ENCODE measurements at regions not wholly inside any gene's neighbourhood (a gene's known extent, or its start where the extent isn't known, plus 50 kb on each side); places are given as distances from the start of the nearest gene placed in this dataset.
"Not testable (repeated sequence)": the region's sequence is repeated elsewhere in the genome, so short reads cannot be mapped to it uniquely, and the experiment has no call there.

DNA sequence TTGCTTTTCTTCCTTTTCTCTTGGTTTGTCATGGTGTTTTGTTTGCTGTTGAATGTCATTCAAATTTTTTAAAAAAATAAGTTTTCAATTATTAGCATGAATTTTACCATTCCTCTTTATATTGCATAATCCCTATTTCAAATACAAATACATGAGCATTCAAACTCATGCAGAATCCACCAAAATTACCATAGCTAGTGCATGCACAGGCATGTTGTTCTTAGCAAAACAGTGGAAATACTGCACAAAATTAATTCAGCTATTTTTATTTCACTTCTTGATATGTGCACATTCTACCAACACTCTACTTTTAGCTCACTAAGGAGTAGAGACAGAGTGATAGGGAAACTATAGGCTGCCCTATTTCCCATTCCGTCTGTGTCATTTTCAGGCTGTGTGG lies 670.1 kb upstream of the LRRN3 start:
- no peak overlapping the region for H3K9ac ChIP-seq (ENCODE audit: low read depth in 1 of 2, low read length in 2 of 2)
- no peak overlapping the region for H3K4me3 ChIP-seq (ENCODE audit: low read depth in 1 of 2, low read length in 2 of 2)
- no peak overlapping the region for H3K27ac ChIP-seq (ENCODE audit: low read depth, low read length)
- H3K4me1 ChIP-seq (ENCODE audit: control insufficient read depth in 1 of 2, insufficient read depth in 2 of 2, low read length in 2 of 2) = no peaks in the 10 kb centered on the region
- H3K36me3 ChIP-seq (ENCODE audit: control insufficient read depth in 1 of 2, insufficient read depth in 2 of 2, low read length in 2 of 2) = no peaks in the 10 kb centered on the region
- H3K27me3 ChIP-seq (ENCODE audit: control insufficient read depth in 1 of 2, insufficient read depth in 2 of 2, low read length in 2 of 2) = no peaks in the 10 kb centered on the region
- no peaks in the 10 kb centered on the region for H3K9me3 ChIP-seq (ENCODE audit: control insufficient read depth in 1 of 2, low read length in 2 of 2)

DNA sequence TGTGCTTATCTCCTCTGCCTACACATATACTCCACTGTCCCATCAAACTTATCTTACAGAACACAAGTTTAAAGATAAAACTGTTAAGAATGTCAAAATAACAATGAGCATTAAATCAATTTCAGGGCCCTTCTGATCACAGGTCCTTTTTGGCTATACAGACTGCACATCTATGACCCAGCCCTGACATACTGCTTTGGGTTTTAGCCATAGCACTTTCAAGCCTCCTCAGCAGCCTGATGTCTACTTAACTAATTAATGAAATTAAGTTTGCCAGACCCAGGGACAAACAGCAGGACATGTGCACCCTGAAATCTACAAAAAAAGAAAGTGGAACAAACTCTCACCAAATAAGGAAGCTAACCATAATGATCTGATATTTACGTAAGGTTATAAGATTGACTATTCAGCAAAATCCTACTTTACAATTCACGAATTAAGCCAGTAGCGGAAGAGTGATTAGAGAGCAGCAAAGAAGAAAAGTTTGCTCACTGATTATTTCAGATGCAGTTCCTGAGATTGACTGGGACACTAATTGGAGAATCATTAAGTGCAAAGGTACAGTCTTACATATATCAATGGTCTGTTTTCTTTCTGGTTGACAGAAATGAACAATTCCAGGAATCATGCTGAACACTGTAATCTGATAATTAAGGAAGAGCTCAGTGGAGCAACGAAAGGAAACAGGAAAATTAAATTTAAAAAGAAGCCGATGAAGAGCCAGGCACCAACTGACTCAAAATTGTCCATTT lies 669.3 kb upstream of the LRRN3 start:
- no peaks in the 10 kb centered on the region for H3K9me3 ChIP-seq (ENCODE audit: control insufficient read depth in 1 of 2, low read length in 2 of 2)

DNA sequence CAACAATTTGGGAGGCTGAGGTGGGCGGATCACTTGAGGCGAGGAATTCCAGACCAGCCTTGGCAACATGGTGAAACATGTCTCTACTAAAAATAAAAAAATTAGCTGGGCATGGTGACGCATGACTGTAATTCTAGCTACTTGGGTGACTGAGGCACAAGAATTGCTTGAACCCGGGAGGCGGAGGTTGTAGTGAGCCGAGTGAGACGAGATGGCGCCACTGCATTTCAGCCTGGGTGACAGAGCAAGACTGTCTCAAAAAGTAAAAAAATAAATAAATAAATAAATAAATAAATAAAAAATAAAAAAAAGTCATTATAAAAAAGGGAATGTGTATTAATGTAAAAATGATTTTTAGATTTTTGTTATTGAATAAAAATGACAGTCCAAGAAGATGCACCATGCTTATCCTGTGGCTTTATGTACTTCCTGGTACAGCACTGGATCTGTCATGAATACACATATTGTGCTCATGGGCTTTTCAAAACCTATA lies 658.8 kb upstream of the LRRN3 start:
- Histone ChIP-seq H3K27me3 (ENCODE audit: control insufficient read depth in 1 of 2, insufficient read depth in 2 of 2, low read length in 2 of 2) (no peaks in the 10 kb centered on the region), H3K27ac (ENCODE audit: low read depth, low read length) (no peak overlapping the region), H3K9ac (ENCODE audit: low read depth in 1 of 2, low read length in 2 of 2) (no peak overlapping the region), H3K4me3 (ENCODE audit: low read depth in 1 of 2, low read length in 2 of 2) (no peak overlapping the region), H3K9me3 (ENCODE audit: control insufficient read depth in 1 of 2, low read length in 2 of 2) (no peaks in the 10 kb centered on the region), H3K4me1 (ENCODE audit: control insufficient read depth in 1 of 2, insufficient read depth in 2 of 2, low read length in 2 of 2) (no peaks in the 10 kb centered on the region), H3K36me3 (ENCODE audit: control insufficient read depth in 1 of 2, insufficient read depth in 2 of 2, low read length in 2 of 2) (no peaks in the 10 kb centered on the region)

More for the DNA sequence above, 669.3 kb upstream of the LRRN3 start:
- Histone ChIP-seq H3K4me1 (ENCODE audit: control insufficient read depth in 1 of 2, insufficient read depth in 2 of 2, low read length in 2 of 2) (no peaks in the 10 kb centered on the region), H3K4me3 (ENCODE audit: low read depth in 1 of 2, low read length in 2 of 2) (no peak overlapping the region), H3K27ac (ENCODE audit: low read depth, low read length) (no peak overlapping the region), H3K9ac (ENCODE audit: low read depth in 1 of 2, low read length in 2 of 2) (no peak overlapping the region), H3K36me3 (ENCODE audit: control insufficient read depth in 1 of 2, insufficient read depth in 2 of 2, low read length in 2 of 2) (no peaks in the 10 kb centered on the region), H3K27me3 (ENCODE audit: control insufficient read depth in 1 of 2, insufficient read depth in 2 of 2, low read length in 2 of 2) (no peaks in the 10 kb centered on the region)

DNA sequence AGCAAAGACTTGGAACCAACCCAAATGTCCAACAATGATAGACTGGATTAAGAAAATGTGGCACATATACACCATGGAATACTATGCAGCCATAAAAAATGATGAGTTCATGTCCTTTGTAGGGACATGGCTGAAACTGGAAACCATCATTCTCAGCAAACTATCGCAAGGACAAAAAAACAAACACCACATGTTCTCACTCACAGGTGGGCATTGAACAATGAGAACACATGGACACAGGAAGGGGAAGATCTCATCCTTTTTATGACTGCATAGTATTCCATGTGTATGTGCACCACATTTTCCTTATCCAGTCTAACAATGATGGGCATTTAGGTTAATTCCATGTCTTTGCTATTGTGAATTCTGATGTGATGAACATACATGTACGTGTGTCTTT lies 652.0 kb upstream of the LRRN3 start:
- not testable (repeated sequence) for H3K9me3 ChIP-seq (ENCODE audit: control insufficient read depth in 1 of 2, low read length in 2 of 2); H3K9ac ChIP-seq (ENCODE audit: low read depth in 1 of 2, low read length in 2 of 2); H3K4me3 ChIP-seq (ENCODE audit: low read depth in 1 of 2, low read length in 2 of 2); H3K27me3 ChIP-seq (ENCODE audit: control insufficient read depth in 1 of 2, insufficient read depth in 2 of 2, low read length in 2 of 2); H3K27ac ChIP-seq (ENCODE audit: low read depth, low read length); H3K36me3 ChIP-seq (ENCODE audit: control insufficient read depth in 1 of 2, insufficient read depth in 2 of 2, low read length in 2 of 2); H3K4me1 ChIP-seq (ENCODE audit: control insufficient read depth in 1 of 2, insufficient read depth in 2 of 2, low read length in 2 of 2)

GRCh38 chr7:110442381-110442837 lies 648.5 kb upstream of the LRRN3 start:
- H3K27ac ChIP-seq (ENCODE audit: low read depth, low read length) = no peak overlapping the region
- peaks cover 0 to 2% of the 10 kb centered on the region in 2 donors for H3K9me3 ChIP-seq (ENCODE audit: control insufficient read depth in 1 of 2, low read length in 2 of 2)
- no peaks in the 10 kb centered on the region for H3K36me3 ChIP-seq (ENCODE audit: control insufficient read depth in 1 of 2, insufficient read depth in 2 of 2, low read length in 2 of 2)
- H3K9ac ChIP-seq (ENCODE audit: low read depth in 1 of 2, low read length in 2 of 2) = no peak overlapping the region
- H3K27me3 ChIP-seq (ENCODE audit: control insufficient read depth in 1 of 2, insufficient read depth in 2 of 2, low read length in 2 of 2) = no peaks in the 10 kb centered on the region
- no peak overlapping the region for H3K4me3 ChIP-seq (ENCODE audit: low read depth in 1 of 2, low read length in 2 of 2)
- H3K4me1 ChIP-seq (ENCODE audit: control insufficient read depth in 1 of 2, insufficient read depth in 2 of 2, low read length in 2 of 2) = no peaks in the 10 kb centered on the region

GRCh38 chr7:110446658-110447057 lies 644.3 kb upstream of the LRRN3 start:
- Histone ChIP-seq H3K36me3 (ENCODE audit: control insufficient read depth in 1 of 2, insufficient read depth in 2 of 2, low read length in 2 of 2) (no peaks in the 10 kb centered on the region), H3K9me3 (ENCODE audit: control insufficient read depth in 1 of 2, low read length in 2 of 2) (no peaks in the 10 kb centered on the region), H3K27ac (ENCODE audit: low read depth, low read length) (no peak overlapping the region), H3K27me3 (ENCODE audit: control insufficient read depth in 1 of 2, insufficient read depth in 2 of 2, low read length in 2 of 2) (no peaks in the 10 kb centered on the region), H3K4me3 (ENCODE audit: low read depth in 1 of 2, low read length in 2 of 2) (no peak overlapping the region), H3K9ac (ENCODE audit: low read depth in 1 of 2, low read length in 2 of 2) (no peak overlapping the region), H3K4me1 (ENCODE audit: control insufficient read depth in 1 of 2, insufficient read depth in 2 of 2, low read length in 2 of 2) (no peaks in the 10 kb centered on the region)

DNA sequence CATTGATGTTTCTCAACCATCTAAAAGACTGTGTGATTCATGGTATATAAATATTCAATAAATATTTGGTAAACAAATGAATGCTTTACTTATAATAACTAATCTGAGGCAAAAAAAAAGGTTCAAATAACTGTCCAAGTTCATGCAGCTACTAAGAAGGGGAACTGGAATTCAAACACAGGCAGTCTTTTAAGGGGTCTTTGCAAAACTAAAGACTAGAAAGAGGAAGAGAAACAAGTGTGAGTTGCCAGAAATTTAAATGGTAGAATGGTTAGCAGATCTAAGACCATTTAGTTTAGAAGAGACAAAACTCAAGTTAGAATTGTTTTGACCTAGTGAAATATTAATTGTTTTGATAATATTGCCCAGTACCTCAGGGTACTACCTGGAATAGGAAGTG lies 642.0 kb upstream of the LRRN3 start:
- Histone ChIP-seq H3K9ac (ENCODE audit: low read depth in 1 of 2, low read length in 2 of 2) (no peak overlapping the region), H3K27me3 (ENCODE audit: control insufficient read depth in 1 of 2, insufficient read depth in 2 of 2, low read length in 2 of 2) (no peaks in the 10 kb centered on the region), H3K9me3 (ENCODE audit: control insufficient read depth in 1 of 2, low read length in 2 of 2) (no peaks in the 10 kb centered on the region), H3K4me1 (ENCODE audit: control insufficient read depth in 1 of 2, insufficient read depth in 2 of 2, low read length in 2 of 2) (no peaks in the 10 kb centered on the region), H3K27ac (ENCODE audit: low read depth, low read length) (no peak overlapping the region), H3K36me3 (ENCODE audit: control insufficient read depth in 1 of 2, insufficient read depth in 2 of 2, low read length in 2 of 2) (no peaks in the 10 kb centered on the region), H3K4me3 (ENCODE audit: low read depth in 1 of 2, low read length in 2 of 2) (no peak overlapping the region)

GRCh38 chr7:110454713-110455112 lies 636.2 kb upstream of the LRRN3 start:
- no peaks in the 10 kb centered on the region for H3K4me1 ChIP-seq (ENCODE audit: control insufficient read depth in 1 of 2, insufficient read depth in 2 of 2, low read length in 2 of 2)
- no peaks in the 10 kb centered on the region for H3K36me3 ChIP-seq (ENCODE audit: control insufficient read depth in 1 of 2, insufficient read depth in 2 of 2, low read length in 2 of 2)
- H3K9ac ChIP-seq (ENCODE audit: low read depth in 1 of 2, low read length in 2 of 2) = no peak overlapping the region
- H3K27ac ChIP-seq (ENCODE audit: low read depth, low read length) = no peak overlapping the region
- H3K27me3 ChIP-seq (ENCODE audit: control insufficient read depth in 1 of 2, insufficient read depth in 2 of 2, low read length in 2 of 2) = no peaks in the 10 kb centered on the region
- no peak overlapping the region for H3K4me3 ChIP-seq (ENCODE audit: low read depth in 1 of 2, low read length in 2 of 2)
- no peaks in the 10 kb centered on the region for H3K9me3 ChIP-seq (ENCODE audit: control insufficient read depth in 1 of 2, low read length in 2 of 2)

DNA sequence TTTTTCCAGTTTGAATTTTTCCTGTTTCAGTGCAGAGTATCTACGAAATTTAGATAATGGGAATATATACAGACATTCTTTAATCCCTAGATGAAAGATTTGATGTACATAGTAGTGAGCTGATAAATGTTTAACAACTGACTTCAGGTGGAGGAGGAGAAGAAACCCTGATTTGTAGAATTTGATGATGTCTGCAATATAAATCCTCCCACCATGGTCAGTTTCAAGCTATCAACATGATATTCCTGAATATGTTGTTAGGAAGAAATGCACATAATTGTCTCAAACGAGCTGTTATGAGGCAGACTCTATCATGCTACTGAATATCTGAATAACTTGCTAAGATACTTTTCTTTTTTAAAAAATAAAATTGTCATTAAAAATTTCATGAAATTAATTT lies 629.3 kb upstream of the LRRN3 start:
- Histone ChIP-seq H3K4me1 (ENCODE audit: control insufficient read depth in 1 of 2, insufficient read depth in 2 of 2, low read length in 2 of 2) (no peaks in the 10 kb centered on the region), H3K9me3 (ENCODE audit: control insufficient read depth in 1 of 2, low read length in 2 of 2) (no peaks in the 10 kb centered on the region)

DNA sequence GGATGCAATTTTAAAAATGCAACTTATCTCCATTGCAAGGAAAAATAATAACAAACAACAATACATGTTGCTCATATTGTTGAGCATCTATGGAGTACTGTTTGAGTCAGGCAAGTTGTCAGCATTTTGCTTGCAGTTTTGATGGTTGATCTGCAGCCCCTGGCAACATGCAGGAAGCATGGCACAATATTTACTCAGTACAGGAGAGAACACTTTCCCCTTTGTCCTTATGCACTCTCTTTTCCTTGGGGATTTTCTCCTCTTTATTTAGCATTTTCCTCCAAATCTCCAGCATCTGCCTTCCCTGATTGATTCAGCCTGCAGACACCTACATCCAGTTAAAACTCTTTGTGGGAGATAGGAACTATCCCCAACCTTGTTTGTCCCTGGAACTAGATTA lies 620.5 kb upstream of the LRRN3 start:
- H3K9me3 ChIP-seq (ENCODE audit: control insufficient read depth in 1 of 2, low read length in 2 of 2) = no peaks in the 10 kb centered on the region
- H3K9ac ChIP-seq (ENCODE audit: low read depth in 1 of 2, low read length in 2 of 2) = no peak overlapping the region
- no peak overlapping the region for H3K4me3 ChIP-seq (ENCODE audit: low read depth in 1 of 2, low read length in 2 of 2)
- H3K4me1 ChIP-seq (ENCODE audit: control insufficient read depth in 1 of 2, insufficient read depth in 2 of 2, low read length in 2 of 2) = no peaks in the 10 kb centered on the region
- no peaks in the 10 kb centered on the region for H3K27me3 ChIP-seq (ENCODE audit: control insufficient read depth in 1 of 2, insufficient read depth in 2 of 2, low read length in 2 of 2)
- no peak overlapping the region for H3K27ac ChIP-seq (ENCODE audit: low read depth, low read length)
- no peaks in the 10 kb centered on the region for H3K36me3 ChIP-seq (ENCODE audit: control insufficient read depth in 1 of 2, insufficient read depth in 2 of 2, low read length in 2 of 2)

More for the DNA sequence above, 629.3 kb upstream of the LRRN3 start:
- Histone ChIP-seq H3K9ac (ENCODE audit: low read depth in 1 of 2, low read length in 2 of 2) (no peak overlapping the region), H3K27me3 (ENCODE audit: control insufficient read depth in 1 of 2, insufficient read depth in 2 of 2, low read length in 2 of 2) (no peaks in the 10 kb centered on the region), H3K27ac (ENCODE audit: low read depth, low read length) (no peak overlapping the region), H3K4me3 (ENCODE audit: low read depth in 1 of 2, low read length in 2 of 2) (no peak overlapping the region), H3K36me3 (ENCODE audit: control insufficient read depth in 1 of 2, insufficient read depth in 2 of 2, low read length in 2 of 2) (no peaks in the 10 kb centered on the region)

All from duodenal mucosa (tissue), 2 donors.